Stimulated activated CD4-positive, alpha-beta T cell treated with anti-CD3 and anti-CD28 coated beads, Interleukin-12 subunit alpha, Interleukin-12 subunit beta, amount 100 ng/mL, for 4 hours (primary cell): ENCODE measurements at regions not wholly inside any gene's neighbourhood (a gene's known extent, or its start where the extent isn't known, plus 50 kb on each side); places are given as distances from the start of the nearest gene placed in this dataset.
"Not testable (repeated sequence)": the region's sequence is repeated elsewhere in the genome, so short reads cannot be mapped to it uniquely, and the experiment has no call there.

Source experiments
- DNase-seq: peaks from one replicate; pipeline ENCODE4 v3.0.0-alpha.2; 2020

GRCh38 chr15:55126111-55126510 is 70.6 kb downstream of the RSL24D1 start:
- no peak for DNase-seq

DNA sequence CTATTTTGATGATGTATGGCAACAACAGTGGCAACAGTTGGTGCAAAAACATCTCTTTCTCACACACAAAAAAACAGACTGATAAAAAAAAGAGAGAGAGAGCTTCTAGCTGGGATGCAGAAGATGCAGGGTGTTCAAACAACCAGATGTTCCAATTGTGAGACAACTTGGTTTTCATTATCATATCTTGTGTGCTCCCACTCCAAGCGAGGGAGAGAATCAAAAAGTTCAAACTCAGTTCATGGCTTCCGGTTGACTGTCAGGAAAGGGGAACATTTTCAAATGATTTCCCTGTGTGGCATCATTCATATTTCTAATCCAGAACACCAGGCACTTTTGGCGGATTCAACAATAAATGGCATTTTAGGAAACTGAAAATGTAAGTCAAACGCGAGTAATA is 72.1 kb downstream of the RSL24D1 start:
- no peak for DNase-seq

GRCh38 chr15:55118344-55118870 is 78.3 kb downstream of the RSL24D1 start:
- DNase-seq, result no peak

- no peak for DNase-seq
Measured at GRCh38 chr15:55116636-55117035, 80.1 kb downstream of the RSL24D1 start.

DNA sequence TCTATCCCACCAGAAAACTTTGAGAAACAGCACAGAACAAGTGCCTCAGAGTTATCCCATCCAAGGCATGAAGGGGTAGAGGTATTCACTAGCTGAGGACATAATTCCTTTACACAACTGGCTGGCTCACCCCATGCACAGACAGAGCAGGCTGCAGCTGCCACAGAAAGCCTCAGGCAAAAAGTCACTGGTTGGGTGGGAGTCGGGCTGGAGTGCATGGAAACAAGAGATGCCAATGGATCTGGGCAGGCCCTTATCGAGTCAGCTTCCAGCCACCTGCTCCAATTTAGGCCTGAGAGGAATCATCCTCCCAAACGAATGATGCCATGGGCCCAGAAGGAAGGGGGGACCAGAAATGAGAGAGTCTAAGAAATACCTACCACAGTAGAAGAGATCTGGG is 83.0 kb downstream of the RSL24D1 start:
- no peak for DNase-seq

DNA sequence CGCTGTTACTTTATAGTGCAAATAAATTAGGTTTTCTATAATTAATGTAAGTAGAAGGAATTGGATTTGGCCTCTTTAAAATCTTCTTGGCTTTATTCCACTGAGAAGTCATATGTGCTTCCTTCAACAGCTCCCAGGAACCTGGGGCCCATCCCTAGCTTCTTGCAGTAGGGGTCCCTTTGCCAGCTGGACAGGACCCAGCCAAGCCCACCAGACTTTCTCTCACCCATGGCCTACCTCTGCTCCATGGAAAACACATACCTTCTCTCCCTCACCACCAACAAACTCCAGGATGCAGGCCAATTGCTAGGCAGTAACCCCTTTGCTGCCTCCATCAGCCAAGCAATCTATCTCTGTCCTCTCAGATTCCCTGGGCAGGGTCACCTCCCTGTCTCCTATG is 84.0 kb downstream of the RSL24D1 start:
- no peak for DNase-seq

DNA sequence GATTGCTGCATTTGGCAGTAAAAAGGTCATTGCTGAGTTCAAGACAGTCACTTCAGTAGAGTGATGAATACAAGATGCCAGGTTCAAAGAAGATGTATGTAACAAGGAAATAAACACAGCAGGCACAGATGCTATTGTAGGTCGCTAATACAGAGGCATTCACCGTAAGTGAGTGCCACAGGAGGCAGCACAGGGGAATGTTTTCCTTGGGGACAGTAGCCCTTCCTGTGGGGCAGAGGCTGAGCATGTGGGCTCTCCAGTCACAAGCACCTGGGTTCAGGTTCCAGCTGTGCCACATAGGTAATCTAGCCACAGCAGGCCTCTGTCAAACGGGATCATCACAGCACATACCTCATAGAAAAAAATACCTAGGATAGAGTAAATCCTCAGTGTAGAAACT is 86.3 kb downstream of the RSL24D1 start:
- DNase-seq, result no peak

DNA sequence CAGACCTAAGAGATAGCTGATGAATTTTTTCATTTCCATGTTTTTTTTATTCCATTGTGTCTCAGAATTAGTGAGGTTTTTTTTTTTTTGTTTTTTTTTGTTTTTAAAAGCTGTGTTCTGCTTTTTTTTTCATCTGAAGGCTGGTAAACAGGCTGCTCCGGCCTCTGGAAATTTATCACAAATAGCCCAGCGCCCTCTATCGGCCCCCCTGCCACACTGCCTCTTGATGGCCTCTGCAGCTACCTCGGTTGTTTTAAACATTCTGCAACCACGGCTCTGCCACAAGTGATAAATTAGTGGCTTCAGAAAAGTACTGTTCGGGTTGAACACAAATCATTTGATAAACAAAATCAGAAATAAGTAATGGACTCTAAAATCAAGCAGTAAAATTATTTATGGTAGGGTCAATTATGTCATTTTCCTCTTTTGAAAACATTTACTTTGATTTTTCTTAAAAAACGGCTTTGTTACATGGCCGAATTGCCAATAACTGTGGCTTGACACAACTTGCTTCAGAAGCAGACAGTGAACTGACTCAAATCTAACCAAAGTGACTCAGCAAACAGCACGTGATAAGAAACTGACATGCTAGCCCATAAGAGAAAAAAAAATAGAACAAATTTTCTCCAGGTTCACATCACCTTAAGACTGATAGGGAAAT is 87.8 kb downstream of the RSL24D1 start:
- peak; percentile 43 for DNase-seq

- no peak for DNase-seq
Measured at GRCh38 chr15:55108448-55108847, 88.3 kb downstream of the RSL24D1 start.

- DNase-seq, result no peak
Measured at GRCh38 chr15:55106155-55106554, 90.6 kb downstream of the RSL24D1 start.

- no peak for DNase-seq
Measured at GRCh38 chr15:55094136-55094535, 102.6 kb downstream of the RSL24D1 start.

DNA sequence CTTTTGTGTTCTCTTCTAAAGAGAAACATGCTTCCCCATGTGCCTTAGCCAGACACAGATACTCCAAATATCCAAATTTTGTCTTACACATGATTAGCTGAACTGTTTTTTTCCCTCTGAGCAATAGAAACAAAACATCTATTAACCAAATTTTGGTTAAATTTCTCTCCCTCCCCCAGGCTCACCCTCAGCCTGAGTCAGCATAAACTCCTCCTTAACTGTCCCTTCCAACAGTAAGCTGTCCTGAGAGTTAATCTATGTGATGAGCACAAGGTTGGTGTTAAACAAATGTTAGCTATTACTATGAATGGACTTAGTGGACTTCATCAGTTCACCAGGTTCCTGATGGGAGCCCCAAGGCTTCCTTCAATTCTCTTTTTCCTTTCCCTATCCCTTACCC is 108.5 kb downstream of the RSL24D1 start:
- no peak for DNase-seq

GRCh38 chr15:55084673-55085072 is 112.1 kb downstream of the RSL24D1 start:
- DNase-seq, result no peak

GRCh38 chr15:55084216-55084615 is 112.5 kb downstream of the RSL24D1 start:
- DNase-seq, result no peak

DNA sequence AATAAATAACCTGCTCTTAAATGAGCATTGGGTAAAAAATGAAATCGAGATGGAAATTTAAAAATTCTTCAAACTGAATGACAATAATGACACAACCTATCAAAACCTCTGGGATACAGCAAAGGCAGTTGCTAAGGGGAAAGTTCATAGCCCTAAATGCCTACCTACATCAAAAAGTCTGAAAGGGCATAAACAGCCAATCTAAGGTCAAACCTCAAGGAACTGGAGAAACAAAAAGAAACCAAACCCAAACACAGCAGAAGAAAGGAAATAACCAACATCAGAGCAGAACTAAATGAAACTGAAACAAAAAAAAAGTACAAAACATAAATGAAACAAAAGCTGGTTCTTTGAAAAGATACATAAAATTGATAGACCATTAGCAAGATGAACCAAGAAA is 119.7 kb downstream of the RSL24D1 start:
- not testable (repeated sequence) for DNase-seq

DNA sequence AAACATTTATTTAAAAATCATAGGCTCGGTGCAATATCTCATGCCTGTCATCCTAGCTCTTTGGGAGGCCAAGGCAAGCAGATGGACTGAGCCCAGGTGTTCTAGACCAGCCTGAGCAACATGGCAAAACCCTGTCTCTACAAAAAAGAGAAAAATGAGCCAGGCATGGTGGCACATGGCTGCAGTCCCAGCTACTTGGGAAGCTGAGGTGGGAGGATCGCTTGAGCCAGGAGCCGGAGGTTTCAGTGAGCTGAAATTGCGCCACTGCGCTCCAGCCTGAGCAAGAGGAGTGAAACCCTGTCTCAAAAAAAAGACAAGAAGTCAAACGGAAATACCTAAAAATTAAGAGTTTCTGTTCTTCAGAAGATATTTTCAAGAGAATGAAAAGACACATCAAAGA is 122.3 kb downstream of the RSL24D1 start:
- DNase-seq, result no peak

DNA sequence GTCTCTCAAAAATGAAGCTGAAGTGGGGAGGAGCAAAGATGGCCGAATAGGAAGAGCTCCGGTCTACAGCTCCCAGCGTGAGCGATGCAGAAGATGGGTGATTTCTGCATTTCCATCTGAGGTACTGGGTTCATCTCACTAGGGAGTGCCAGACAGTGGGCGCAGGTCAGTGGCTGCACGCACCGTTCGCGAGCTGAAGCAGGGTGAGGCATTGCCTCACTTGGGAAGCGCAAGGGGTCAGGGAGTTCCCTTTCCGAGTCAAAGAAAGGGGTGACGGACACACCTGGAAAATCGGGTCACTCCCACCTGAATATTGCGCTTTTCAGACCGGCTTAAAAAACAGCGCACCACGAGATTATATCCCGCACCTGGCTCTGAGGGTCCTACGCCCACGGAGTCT is 132.8 kb downstream of the RSL24D1 start:
- DNase-seq, result not testable (repeated sequence)

DNA sequence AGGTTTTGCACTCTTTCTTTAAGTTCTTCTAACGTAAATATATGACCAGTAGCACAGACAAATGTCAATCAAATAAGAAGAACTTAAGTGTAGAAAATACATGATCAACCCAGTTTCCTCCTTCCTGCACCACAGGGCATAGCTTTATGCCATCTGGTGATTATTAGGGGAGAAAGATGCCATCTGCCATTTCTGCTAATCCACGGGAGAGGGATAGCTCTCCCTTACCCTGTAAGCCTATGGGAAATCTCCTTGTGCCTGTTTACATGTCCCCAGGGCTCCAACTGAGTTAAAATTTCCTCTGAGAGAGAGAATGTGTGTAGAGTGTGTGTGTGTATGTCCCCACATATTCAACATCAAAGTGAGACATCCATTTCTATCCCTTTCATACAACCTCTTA is 135.9 kb downstream of the RSL24D1 start:
- no peak for DNase-seq

GRCh38 chr15:55056500-55056899 is 140.2 kb downstream of the RSL24D1 start:
- DNase-seq, result no peak

DNA sequence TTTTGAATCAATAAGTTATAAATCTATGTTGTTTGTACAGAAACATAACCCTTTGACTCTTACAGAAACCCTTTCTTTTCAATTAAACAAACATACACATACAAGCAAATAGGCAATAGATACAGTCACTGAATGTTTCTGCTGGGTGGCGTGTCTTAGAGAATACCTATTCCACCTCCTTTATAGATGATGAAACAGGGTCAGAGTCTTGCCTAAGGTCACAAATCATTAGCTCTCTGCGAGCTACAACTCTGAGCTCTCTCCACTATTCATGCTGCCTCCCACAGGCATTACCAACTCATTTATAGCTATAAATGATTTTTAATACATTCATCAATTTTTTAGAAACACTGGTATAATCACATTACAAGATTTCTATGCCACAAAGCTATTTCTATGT is 152.6 kb downstream of the RSL24D1 start:
- DNase-seq, result no peak

DNA sequence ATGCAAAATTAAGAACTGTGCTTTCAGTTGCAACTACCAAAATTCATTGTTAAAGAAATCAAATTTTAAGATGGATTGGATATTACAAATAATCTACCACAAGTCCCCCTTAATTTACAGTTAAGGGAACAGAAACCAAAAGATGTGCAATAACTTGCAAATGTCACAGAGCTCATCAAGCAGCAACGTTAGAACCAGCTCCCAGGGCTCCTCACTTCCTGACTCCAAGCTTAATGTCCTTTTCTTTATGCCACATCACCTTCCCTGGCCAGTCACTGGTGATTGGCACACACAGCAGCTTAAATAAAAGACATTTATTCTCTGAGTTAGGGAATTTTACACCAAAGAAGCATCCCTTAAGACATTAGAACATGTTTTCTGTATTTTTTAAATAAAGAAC is 159.7 kb downstream of the RSL24D1 start:
- DNase-seq, result no peak

DNA sequence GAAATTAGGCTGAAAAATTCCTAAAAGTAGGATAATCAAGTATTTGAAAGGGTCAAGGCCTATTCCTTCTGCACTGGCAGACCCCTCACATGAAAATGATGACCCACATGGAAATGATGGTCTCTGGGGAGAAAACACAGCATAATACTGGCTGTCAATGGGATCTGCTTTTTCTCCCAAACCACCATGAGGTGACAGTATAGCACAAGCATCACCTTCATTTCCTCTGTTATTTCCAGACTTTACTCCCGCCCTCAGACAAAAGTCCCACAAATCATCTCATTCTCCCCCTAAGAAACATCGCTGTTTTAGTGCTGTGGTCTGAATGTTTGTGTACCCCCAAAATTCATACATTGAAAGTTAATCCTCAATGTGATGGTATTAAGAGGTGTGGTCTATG is 161.0 kb downstream of the RSL24D1 start:
- DNase-seq, result no peak

- no peak for DNase-seq
Measured at GRCh38 chr15:55033574-55033973, 163.2 kb downstream of the RSL24D1 start.

GRCh38 chr15:55031727-55032126 is 165.0 kb downstream of the RSL24D1 start:
- no peak for DNase-seq

- no peak for DNase-seq
Measured at GRCh38 chr15:55026381-55026780, 170.4 kb downstream of the RSL24D1 start.
